Kasumi-1 (cell line): ENCODE measurements at regions not wholly inside any gene's neighbourhood (a gene's known extent, or its start where the extent isn't known, plus 50 kb on each side); places are given as distances from the start of the nearest gene placed in this dataset.

Source experiments
- DNase-seq, 2 experiments: peaks; one replicate each; lab custom pipeline; 2025; lab: John Stamatoyannopoulos, UW

GRCh38 chr9:14428781-14429230 lies 114.9 kb upstream of the NFIB start:
- peak; percentile 14 to 34 for DNase-seq

- DNase-seq = no peak
Measured at GRCh38 chr9:14427419-14427818, 113.5 kb upstream of the NFIB start.

GRCh38 chr9:14424983-14425382 lies 111.0 kb upstream of the NFIB start:
- no peak for DNase-seq

GRCh38 chr9:14424289-14424688 lies 110.3 kb upstream of the NFIB start:
- DNase-seq = no peak

- no peak for DNase-seq
Measured at GRCh38 chr9:14423815-14424261, 109.9 kb upstream of the NFIB start.

GRCh38 chr9:14421291-14421690 lies 107.3 kb upstream of the NFIB start:
- DNase-seq = no peak

- no peak for DNase-seq
Measured at GRCh38 chr9:14418941-14419937, 105.3 kb upstream of the NFIB start.

- DNase-seq = peak in 1 of 2 experiments; percentile 29
Measured at GRCh38 chr9:14418301-14418940, 104.5 kb upstream of the NFIB start.

GRCh38 chr9:14417237-14417636 lies 103.3 kb upstream of the NFIB start:
- no peak for DNase-seq

- no peak for DNase-seq
Measured at GRCh38 chr9:14415947-14416346, 102.0 kb upstream of the NFIB start.

GRCh38 chr9:14413812-14414211 lies 99.9 kb upstream of the NFIB start:
- no peak for DNase-seq

- no peak for DNase-seq
Measured at GRCh38 chr9:14412775-14413174, 98.8 kb upstream of the NFIB start.

- no peak for DNase-seq
Measured at GRCh38 chr9:14406463-14406862, 92.5 kb upstream of the NFIB start.

GRCh38 chr9:14405176-14405706 lies 91.3 kb upstream of the NFIB start:
- DNase-seq = no peak

GRCh38 chr9:14403081-14403480 lies 89.1 kb upstream of the NFIB start:
- DNase-seq = no peak

- DNase-seq = no peak
Measured at GRCh38 chr9:14402583-14402982, 88.6 kb upstream of the NFIB start.

- DNase-seq = no peak
Measured at GRCh38 chr9:14401911-14402310, 88.0 kb upstream of the NFIB start.

- no peak for DNase-seq
Measured at GRCh38 chr9:14400658-14400995, 86.7 kb upstream of the NFIB start.

- no peak for DNase-seq
Measured at GRCh38 chr9:14399756-14400657, 86.1 kb upstream of the NFIB start.

- no peak for DNase-seq
Measured at GRCh38 chr9:14398473-14398872, 84.5 kb upstream of the NFIB start.

- DNase-seq = no peak
Measured at GRCh38 chr9:14396171-14396570, 82.2 kb upstream of the NFIB start.
